ENCODE measurements at regions not wholly inside any gene's neighbourhood (a gene's known extent, or its start where the extent isn't known, plus 50 kb on each side); places are given as distances from the start of the nearest gene placed in this dataset.
"Not testable (repeated sequence)": the region's sequence is repeated elsewhere in the genome, so short reads cannot be mapped to it uniquely, and the experiment has no call there.

DNA sequence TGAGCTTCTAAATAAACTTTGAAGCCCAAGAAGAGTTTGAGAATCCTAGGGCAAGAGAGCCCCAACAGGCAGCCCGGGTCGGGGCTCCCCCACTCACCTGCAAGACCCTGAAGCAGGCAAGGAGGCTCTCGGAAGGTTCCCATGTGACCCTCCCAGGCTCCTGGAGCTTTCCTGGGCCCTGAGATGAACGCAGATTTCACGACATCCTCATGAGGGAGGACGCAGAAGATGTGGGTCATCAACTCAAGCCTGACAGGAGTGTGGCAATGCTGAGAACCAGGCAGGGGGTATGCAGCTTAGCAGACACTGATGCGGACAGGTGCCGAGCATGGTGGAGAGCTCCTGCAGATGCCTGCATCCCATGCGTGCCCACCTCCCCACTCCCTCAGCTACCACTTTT is 184.5 kb upstream of the SLC24A3 start:
- no peak for DNase-seq

GRCh38 chr20:19041787-19042186 is 170.7 kb upstream of the SLC24A3 start:
- no peak for DNase-seq

GRCh38 chr20:19045371-19045770 is 167.1 kb upstream of the SLC24A3 start:
- no peak for DNase-seq

DNA sequence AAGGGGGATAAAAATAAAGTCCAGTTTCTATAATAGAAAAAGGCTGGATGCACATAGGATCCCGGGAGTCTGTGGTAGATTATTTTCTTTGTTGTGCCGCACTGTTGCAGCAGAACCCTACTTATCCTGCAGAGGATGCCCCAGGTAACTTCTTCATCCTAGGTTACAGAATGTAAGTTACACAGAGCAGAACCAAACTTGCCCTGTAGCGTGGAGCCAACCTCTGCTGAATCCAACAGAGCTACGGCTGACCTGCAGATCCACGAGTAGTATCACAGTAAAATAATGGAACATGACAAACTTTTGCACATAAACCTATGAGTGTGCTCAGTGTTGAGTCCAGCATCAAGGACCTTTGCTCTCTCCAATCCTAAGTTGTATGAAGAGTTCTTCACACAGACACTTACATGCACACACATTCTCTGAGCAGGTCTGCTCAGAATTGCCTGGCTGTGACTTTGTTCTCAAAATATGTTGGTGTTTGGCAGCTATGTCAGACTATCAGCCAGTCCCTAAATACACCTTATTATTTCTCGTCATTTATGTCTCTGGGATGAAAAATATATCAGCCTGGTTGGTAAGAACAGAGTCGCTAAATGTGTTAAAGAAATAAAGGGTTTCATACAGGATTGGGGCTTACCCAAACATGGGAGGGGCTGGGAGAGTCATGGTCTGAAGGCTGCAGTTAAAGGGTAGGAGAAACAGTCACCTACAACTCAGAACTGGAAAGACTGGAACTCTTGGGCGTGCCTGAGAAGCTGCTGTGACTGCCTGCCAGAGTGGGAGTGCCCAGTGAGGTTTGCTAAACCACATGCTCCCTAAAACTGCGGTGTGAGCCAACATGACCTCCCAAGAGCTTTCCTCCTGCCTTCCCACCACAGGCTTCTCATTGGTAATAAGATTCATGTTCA is 165.1 kb upstream of the SLC24A3 start:
- DNase-seq = no peak

DNA sequence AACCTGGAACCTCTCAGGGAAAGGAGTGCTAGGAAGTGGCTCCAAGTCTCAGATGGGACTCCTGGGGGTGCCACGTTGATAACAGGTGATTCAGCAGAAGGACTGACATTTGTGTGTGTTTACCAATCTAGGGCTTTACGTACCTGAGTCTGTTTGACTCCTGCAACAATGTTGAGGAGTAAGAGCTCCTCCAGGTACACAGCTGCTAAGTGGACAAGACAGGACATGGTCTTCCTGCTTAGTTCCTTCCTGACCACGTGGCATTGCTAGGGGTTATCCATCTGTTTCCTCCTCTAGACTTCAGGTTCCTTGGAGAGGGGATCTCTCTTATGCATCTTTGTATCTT is 164.5 kb upstream of the SLC24A3 start:
- no peak for DNase-seq

DNA sequence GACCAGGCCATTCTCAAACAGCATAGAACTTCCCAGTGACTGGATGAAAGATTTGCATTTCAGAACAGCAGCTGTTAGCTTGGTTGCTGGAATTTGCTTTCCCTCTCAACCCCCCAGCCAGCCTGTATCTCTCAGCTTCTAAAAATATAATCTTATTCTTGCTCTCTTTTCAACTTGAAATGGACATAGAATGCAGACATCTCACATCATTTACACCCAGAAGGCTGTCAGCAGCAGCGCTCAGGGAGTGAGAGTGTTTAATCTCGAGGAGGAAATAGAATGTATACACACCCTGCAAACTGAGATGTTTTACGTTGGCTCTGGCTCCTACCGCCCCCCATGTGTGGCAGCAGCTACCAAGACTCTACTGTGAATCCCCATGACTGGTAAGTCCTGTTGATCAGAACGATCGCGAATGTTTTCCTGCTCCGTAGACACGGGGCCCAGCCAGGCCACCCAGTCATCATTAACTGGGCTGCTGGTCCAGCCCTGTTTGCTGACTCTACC is 163.4 kb upstream of the SLC24A3 start:
- DNase-seq = no peak

- DNase-seq = no peak
Measured at GRCh38 chr20:19049514-19049913, 162.9 kb upstream of the SLC24A3 start.

- no peak for DNase-seq
Measured at GRCh38 chr20:19056909-19057308, 155.5 kb upstream of the SLC24A3 start.

- not testable (repeated sequence) for DNase-seq
Measured at GRCh38 chr20:19064788-19065187, 147.7 kb upstream of the SLC24A3 start.

- DNase-seq = no peak
Measured at GRCh38 chr20:19067986-19068385, 144.5 kb upstream of the SLC24A3 start.

- no peak for DNase-seq
Measured at GRCh38 chr20:19070026-19070425, 142.4 kb upstream of the SLC24A3 start.

DNA sequence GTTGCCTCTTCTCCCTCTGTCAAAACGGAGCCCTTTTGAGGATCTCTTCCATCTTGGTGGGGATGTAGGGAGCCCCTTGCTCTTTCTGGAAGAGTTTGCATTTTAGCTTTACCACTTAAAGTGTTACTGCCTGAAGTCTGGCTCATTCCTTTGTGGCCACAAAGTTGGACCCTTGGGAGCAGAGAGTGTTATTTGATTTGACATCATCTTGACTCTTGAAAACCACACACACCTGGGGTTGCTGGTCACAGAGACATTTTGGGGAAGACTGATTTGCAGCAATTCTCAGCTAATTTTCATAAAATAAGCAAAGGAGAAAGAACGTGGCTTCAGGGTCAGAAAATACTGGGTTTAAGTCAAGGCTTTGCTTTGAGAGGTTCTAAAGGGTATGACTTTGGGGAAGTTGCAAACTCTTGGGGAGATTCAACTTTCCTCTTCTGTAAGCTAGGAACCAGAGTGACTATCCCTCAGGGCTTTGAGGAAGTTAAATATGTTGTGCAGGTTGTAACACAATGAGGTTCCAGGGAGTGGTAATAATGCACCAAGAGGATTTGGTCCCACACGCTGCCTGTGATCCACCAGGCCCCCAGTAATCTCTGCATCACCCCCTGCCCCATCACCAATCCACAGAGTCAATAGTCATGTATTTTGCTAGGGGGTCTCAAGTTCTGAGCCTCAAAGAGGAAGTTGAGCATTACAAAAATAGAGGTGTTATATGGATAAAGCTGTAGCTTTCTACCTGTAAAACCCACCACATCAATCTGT is 141.6 kb upstream of the SLC24A3 start:
- no peak for DNase-seq

DNA sequence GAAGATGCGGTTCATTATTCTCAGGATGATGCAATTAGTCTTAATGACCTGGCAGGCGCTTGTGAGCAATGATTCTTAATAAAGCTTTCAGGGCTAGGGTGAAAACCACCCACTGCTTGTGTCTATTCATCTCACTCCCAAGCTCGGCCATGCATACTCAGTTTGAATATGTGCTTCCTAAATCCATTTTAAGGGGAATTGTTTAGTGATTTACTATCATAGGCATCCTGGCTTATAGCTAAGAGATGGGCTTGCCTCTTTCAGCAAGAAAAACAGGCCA is 141.1 kb upstream of the SLC24A3 start:
- no peak for DNase-seq

DNA sequence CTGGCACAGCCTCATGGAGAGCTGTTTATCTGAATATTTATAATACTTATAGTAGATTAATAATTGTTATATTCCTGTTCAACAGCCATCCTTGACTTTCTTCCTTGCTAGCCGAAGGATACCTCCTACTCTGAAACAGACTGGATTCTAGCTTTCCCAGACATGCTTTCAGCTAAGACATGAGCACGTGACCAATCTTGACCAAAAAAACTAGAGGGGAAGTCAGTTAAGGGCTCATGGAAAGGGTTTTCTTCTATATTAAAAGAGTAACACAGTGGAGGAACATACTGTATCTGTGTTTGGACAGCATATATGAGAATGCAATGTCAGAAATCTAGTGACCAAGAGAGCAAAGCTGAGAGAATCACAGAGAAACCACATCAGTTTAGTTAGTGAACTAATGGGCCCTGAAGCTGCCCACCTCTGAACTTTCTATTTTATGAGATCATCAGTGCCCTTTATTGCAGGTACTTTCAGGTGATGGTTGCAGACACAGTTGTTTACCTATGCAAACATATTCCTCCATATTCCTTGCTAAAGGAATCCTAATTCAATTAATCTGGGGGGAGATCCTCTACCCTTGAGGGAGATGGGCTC is 140.4 kb upstream of the SLC24A3 start:
- DNase-seq = no peak

- DNase-seq = no peak
Measured at GRCh38 chr20:19072988-19073387, 139.5 kb upstream of the SLC24A3 start.

DNA sequence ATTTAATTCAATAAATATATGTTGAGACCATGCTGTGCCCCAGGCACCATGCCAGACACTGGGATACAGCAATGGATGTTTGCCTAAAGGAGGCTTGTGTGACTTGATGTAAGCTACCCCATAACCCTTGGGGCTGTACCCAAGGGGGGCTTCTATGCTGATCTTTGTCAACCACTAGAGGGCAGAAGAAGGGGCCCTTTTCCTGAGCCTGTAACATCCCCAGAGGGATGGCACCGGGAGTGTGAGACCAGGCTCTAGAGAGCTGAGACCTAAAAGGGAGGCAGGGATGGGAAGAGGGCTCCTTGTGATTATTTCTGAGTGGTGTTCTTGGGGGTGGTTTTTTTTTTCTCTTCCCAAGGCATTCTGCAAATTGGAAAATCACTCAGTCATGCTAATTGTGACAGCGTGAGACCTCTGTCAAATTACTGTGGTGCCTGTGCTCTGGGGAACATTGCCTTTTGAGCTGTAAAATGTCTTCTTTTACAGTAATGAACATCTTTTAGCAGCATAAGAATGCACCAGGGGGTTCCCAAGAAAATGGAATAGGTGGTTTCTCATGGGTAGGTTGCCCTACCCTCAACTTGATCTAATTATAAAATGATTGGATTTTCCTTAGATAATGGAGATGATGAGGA is 138.7 kb upstream of the SLC24A3 start:
- peak; percentile 1 for DNase-seq

DNA sequence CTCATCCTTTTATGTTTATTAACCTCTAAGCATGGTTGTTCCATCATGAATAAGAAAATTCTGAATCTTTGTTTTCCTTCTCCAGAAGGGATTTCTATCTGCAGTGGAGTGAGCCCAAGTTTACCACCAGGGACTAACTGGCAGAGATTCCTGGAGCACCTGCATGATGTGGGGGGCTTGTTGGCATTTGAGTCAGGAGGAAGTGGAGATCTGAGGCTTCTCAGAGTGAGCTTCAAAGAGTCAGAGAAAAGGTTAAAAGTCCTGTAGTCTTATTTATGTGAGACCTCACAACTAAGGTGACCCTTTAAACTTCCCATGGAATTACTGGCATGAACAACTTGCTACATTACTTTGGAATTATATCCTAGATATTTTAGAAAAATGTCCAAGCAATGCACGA is 138.1 kb upstream of the SLC24A3 start:
- no peak for DNase-seq

DNA sequence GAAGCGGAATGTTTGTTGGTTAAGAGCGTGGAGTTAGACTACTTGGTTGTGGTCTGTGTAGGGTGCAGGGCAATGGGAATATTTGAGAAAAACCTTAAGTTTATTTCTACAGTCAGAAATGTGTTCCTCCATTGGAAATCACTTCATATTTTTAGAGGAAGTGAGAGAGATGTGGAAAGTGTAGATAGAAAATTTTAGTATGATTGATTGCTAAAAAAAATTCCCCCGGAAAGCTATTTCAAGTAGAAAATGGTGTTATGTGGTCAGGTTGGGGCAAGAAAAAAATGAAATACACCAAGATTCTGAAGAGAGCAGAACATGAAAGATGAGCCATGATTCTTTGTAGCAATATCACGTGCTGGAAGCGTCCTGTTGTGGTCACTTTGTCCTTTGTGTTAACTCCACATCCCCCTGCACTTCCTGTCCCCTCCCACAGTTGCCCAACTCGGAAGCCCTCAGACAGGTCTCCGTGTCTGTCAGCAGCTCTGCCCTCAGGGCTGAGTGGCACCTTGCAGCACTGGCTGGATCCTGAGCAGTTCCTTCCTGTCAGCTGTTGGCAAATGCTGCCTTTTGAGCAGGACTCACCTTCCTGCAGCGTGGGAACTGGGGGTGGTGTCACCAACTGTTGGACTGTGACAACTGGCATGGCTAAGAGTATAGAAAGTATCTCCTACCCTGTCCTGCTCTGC is 137.5 kb upstream of the SLC24A3 start:
- no peak for DNase-seq

GRCh38 chr20:19077370-19078220 is 134.8 kb upstream of the SLC24A3 start:
- DNase-seq = no peak

GRCh38 chr20:19078448-19079373 is 133.7 kb upstream of the SLC24A3 start:
- no peak for DNase-seq

Data from NCI-H146 (cell line).